ENCODE measurements at regions not wholly inside any gene's neighbourhood (a gene's known extent, or its start where the extent isn't known, plus 50 kb on each side); places are given as distances from the start of the nearest gene placed in this dataset.
"Not testable (repeated sequence)": the region's sequence is repeated elsewhere in the genome, so short reads cannot be mapped to it uniquely, and the experiment has no call there.

DNA sequence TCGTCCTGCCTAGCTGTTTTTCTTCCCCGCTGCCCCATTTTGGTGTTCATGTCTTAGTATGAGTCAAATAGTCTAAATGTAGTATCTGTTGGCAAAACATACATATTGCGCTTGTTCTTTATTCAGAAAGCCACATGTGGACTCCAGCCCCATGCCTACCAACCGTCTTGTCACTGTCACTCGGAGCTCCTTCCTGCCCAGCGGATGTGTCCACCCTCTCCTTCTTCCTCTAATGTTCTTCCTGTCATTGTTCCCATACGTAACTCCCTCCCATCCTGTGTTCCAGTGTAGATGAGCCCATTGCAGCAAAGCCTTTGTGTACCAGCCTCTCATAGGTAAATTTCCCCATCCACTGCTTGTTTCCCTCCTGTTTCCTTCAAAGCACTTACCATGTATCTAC lies 120.5 kb downstream of the TMX1 start:
- H3K4me1 ChIP-seq, result no peaks in the 10 kb centered on the region
- DNase-seq (ENCODE audit: low spot score in 2 of 2), result no peak
- no peak overlapping the region for H3K4me3 ChIP-seq
- no peaks in the 10 kb centered on the region for H3K36me3 ChIP-seq
- no peaks in the 10 kb centered on the region for H3K9me3 ChIP-seq
- intact Hi-C loops (cut with DNase I), result no loop called here
- no peaks in the 10 kb centered on the region for H3K27me3 ChIP-seq
- TF ChIP-seq CTCF (IDR thresholded peaks at IDR 0.05), result no peak
- no peak overlapping the region for H3K27ac ChIP-seq

DNA sequence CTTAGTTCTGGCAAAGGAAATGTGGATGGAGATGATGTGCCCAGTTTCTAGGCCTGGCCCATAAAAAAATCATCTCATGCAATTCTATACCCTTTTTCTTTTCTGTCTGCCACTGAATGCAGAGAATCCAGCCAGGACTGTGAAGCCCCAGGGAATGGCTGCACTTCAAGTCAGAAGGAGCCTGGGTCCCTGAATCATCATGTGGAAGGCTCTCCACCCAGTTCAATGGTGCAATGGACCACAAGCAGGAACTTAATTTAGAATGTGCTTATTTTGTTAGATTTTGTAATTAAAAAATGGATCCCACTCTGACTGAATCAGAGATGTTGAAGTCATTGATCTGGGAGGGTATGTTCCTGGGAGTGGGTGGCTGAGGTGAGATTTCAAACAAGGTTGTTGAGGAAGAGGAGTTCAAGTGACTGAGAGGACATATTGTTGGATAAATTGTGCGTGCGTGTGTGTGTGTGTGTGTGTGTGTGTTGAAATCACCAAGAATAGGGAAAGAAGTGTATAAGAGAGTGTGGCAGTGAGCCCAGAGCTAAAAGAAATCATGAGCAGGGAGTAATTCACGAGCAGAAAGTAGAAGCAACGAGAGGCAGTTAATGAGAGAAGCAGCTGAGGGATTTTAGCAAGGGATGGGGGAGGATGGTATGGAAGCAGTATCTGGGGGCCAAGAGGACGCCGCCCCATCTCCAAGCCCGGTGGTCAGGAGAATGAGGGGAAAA lies 125.4 kb downstream of the TMX1 start:
- intact Hi-C loops (cut with DNase I), result no loop called here
- Histone ChIP-seq H3K9me3 (no peaks in the 10 kb centered on the region), H3K4me1 (no peaks in the 10 kb centered on the region), H3K4me3 (no peak overlapping the region), H3K27ac (no peak overlapping the region), H3K27me3 (no peaks in the 10 kb centered on the region), H3K36me3 (no peaks in the 10 kb centered on the region)
- DNase-seq (ENCODE audit: low spot score in 2 of 2), result no peak
- no peak for TF ChIP-seq CTCF (IDR thresholded peaks at IDR 0.05)

- H3K9me3 ChIP-seq; H3K4me1 ChIP-seq; H3K27me3 ChIP-seq; H3K27ac ChIP-seq; intact Hi-C loops (cut with DNase I); H3K4me3 ChIP-seq; H3K36me3 ChIP-seq; DNase-seq (ENCODE audit: low spot score in 2 of 2): not testable (repeated sequence)
Measured at GRCh38 chr14:51366460-51366859, 126.4 kb downstream of the TMX1 start.

- H3K27me3 ChIP-seq; H3K27ac ChIP-seq; H3K9me3 ChIP-seq; H3K4me1 ChIP-seq; H3K36me3 ChIP-seq; DNase-seq (ENCODE audit: low spot score in 2 of 2); H3K4me3 ChIP-seq; intact Hi-C loops (cut with DNase I): not testable (repeated sequence)
Measured at GRCh38 chr14:51366866-51367599, 127.0 kb downstream of the TMX1 start.

DNA sequence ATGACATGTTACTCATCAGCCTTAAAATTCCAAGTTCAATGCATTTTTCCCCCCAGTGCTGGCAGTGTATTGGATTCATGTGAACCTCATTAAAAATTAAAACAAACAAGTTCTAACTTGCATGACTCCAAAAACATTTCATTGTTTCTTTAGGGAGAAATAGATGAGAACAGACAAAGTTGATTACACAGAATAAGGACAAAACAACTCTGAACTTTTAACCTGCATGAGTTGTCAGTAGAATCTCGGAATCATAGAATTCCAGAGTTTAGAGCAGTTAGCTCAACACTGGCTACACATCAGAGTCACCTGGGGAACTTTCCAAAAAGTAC lies 127.5 kb downstream of the TMX1 start:
- no peak for TF ChIP-seq CTCF (IDR thresholded peaks at IDR 0.05)
- no peak for DNase-seq (ENCODE audit: low spot score in 2 of 2)
- H3K9me3 ChIP-seq, result no peaks in the 10 kb centered on the region
- no peak overlapping the region for H3K4me3 ChIP-seq
- H3K27ac ChIP-seq, result no peak overlapping the region
- no peaks in the 10 kb centered on the region for H3K27me3 ChIP-seq
- intact Hi-C loops (cut with DNase I), result no loop called here
- H3K4me1 ChIP-seq, result no peaks in the 10 kb centered on the region
- no peaks in the 10 kb centered on the region for H3K36me3 ChIP-seq

DNA sequence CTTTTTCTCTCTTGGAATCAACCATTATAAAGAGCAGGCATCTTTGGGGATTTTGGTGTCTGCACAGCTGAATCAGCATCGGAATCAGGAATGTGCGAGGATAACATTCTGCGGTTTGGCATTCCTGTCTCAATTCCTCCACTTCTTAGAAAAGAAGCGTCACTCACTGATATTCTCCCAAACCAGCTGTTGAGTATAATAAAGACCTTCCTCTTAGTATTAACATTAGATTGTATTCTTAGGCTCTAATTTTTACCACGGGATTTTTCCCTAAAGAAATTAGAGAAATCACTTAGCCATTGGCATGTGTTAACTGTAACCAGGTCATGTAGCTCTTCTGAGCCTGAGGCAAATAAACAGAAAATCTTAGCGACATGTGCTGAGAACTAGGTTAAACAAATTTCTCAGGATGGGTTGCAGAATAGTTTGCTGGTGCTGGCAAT lies 128.7 kb downstream of the TMX1 start:
- H3K27me3 ChIP-seq, result no peaks in the 10 kb centered on the region
- DNase-seq (ENCODE audit: low spot score in 2 of 2), result no peak
- intact Hi-C loops (cut with DNase I), result no loop called here
- no peak for TF ChIP-seq CTCF (IDR thresholded peaks at IDR 0.05)
- no peaks in the 10 kb centered on the region for H3K36me3 ChIP-seq
- no peak overlapping the region for H3K27ac ChIP-seq
- no peaks in the 10 kb centered on the region for H3K4me1 ChIP-seq
- no peaks in the 10 kb centered on the region for H3K9me3 ChIP-seq
- H3K4me3 ChIP-seq, result no peak overlapping the region

All from ascending aorta (tissue), 2 donors.